ENCODE measurements at regions not wholly inside any gene's neighbourhood (a gene's known extent, or its start where the extent isn't known, plus 50 kb on each side); places are given as distances from the start of the nearest gene placed in this dataset.
"Not testable (repeated sequence)": the region's sequence is repeated elsewhere in the genome, so short reads cannot be mapped to it uniquely, and the experiment has no call there.

DNA sequence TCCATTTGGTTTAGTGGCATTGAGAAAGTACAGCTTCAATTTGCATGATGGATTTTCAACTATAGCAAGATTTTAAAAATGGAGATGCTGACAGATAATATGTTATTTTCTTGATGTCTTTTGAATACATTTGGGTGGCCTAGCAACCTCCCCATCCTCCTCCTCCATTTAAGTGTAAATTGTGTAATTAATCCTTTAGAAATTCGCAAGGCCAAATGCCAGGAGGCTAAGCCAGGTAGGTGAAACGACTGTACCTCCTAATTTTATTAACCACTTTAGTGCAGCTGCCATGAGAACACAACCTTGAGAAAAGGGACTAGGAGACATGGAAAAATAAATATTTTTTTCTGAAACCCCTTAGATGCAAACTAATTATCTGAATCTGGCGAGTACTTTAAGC, 248.8 kb downstream of the MRPS30 start:
- DNase-seq (ENCODE audit: low spot score), result no peak

DNA sequence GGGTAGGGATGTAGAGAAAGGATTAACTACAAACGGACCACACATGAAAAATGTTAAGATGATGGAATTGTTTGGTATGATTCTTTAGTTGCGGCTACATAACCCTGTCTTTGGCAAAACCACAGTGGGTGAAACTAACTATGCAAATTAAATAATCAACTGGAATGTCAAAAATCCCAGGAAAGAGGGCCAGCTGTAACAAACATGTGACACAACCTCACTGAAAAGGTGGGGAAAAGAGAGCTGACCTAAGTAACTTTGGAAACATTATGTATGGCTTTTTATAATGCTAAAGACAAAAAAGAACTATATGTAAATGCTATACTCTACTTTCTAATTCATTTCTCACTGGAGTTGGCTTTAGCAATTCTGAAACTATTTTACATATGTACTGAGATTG, 252.0 kb downstream of the MRPS30 start:
- DNase-seq (ENCODE audit: low spot score), result no peak

DNA sequence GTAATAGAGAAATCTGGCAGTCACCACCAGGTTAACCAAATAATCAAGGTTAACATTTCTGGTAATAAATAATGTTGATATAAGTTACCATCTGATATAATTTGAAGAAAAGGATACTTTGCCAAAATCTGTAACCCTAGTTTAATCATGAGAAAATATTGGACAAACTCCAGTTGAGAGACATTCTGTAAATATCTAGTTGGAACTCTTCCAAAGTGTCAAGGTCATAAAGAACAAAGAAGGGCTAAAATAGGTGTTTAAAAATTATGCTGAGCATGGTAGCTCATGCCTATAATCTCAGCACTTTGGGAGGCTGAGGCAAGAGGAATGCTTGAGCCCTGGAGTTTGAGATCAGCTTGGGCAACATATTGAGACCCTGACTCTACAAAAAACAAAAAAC, 253.3 kb downstream of the MRPS30 start:
- no peak for DNase-seq (ENCODE audit: low spot score)

DNA sequence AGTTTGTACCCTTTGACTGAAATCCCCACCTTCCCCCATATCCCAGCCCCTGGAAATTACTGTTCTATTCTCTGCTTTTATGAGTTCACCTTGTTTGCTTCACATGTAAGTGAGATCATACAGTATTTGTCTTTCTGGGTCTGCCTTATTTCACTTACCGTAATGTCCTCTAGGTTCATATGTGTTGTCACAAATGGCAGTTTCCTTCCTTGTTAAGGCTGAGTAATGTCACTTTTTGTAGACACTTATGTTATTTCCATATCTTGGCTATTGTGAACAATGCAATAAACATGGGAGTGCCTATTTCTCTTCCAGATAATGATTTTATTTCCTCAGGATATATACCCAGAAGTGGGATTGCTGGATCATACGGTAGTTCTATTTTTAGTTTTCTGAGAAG, 272.3 kb downstream of the MRPS30 start:
- no peak for DNase-seq (ENCODE audit: low spot score)

DNA sequence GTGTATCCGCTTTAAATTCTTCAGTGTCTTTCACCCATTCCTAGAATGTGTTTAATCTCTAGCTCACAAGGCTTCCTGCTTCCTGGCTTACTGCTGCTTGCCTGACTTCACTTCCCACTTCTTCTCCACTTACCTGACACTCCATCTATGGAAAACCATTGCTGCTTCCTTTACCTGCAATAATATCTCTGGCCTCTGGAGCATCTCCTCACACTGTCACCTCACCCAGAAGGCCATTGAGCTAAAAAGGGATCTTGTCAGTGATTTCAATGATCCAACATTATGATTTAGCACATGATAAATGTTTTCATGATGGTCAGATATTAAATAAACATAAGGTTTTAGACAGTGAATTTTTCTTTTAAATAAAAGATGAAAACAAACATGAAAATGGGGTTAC, 281.1 kb downstream of the MRPS30 start:
- no peak for DNase-seq (ENCODE audit: low spot score)

DNA sequence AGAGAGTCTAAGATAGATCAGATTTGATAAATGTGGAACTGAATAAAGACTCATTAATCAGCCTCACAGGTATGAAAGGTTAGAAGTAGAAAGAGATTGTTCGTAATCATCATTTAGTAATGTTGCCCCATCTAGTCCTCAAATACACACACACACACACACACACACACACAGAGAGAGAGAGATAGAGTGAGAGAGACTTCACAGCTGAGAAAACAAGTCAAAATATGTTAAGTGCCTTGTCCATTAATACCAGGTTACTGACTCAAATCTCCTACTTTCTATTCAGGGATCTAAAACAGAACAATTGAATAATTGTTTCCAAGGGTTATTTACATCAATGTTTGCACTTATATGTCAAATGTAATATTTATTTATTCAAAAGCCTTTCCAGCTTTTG, 284.6 kb downstream of the MRPS30 start:
- DNase-seq (ENCODE audit: low spot score), result no peak

DNA sequence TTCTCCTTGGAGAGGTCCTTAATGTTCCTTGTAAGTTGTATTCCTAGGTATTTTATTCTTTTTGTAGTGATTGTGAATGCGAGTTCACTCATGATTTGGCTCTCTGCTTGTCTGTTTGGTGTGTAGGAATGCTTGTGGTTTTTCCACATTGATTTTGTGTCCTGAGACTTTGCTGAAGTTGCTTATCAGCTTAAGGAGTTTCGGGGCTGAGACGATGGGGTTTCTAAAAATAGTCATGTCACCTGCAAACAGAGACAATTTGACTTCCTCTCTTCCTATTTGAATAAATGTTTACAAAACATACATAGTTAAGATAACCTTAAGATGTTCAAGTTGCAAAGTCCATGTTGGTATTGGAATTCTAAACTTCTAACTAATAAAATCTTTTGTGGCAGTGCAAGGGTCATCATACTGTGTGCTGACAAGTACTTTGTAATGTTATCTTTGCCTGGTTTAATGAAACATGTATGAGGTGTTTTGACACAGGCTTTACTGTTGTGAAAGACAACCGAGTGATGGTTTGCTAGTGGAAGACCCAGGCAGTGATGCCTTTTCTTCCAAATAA, 286.2 kb downstream of the MRPS30 start:
- no peak for DNase-seq (ENCODE audit: low spot score)

DNA sequence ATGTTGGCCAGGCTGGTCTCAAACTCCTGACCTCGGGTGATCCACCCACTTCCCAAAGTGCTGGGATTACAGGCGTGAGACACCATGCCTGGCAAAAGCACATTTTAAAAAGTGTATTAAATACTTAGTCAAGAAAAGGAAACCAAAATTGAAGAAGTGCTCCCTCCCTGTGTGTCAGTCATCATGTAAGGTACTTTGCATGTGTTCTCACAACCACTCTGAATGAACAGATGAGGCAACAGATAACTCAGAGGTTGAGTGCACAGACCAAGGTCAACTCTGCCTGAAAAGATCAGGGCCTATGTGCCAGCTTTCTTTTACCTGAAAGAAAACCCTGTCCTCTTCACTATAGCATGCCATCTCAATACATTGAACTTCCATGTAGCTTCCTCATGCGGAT, 289.7 kb downstream of the MRPS30 start:
- no peak for DNase-seq (ENCODE audit: low spot score)

DNA sequence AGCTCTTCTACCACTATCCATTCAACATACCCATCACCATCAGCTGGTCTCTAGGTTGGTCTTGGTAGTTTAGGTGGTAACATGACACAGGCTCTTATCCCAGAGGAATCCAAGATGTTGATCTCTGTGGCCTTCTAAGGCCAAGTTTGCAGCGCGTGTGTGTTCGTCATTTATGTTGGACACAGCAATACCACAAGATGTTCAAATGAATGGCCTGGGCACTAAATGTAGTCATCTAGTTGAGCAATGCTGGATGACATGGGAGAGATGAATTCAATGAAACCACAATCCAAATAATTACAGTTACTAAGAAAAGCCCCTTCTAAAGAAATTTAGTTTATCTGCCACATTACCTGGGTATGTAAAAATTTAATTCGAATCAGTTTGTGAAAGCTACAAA, 292.4 kb downstream of the MRPS30 start:
- DNase-seq (ENCODE audit: low spot score), result no peak

DNA sequence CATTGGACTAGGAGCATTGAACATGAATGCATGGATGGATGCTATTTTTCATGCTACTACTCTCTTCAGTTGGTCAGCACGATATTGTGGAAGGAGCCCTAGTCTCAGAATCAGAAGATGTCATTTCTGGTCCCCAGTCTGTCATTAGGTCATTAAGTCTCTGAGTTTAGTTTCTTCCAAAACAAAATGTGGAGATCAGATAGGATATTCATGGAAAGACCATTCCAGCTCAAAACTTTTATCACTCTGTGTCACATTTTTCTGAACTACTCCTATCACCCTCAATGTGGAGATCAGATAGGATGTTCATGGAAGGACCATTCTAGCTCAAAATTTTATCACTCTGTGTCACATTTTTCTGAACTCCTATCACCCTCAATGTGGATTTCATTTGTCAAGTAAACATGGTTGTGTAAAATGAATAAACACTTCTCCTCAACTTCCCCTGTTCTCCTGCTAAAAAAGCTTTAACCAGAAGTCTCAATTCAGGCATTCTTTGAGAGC, 296.8 kb downstream of the MRPS30 start:
- DNase-seq (ENCODE audit: low spot score), result no peak

DNA sequence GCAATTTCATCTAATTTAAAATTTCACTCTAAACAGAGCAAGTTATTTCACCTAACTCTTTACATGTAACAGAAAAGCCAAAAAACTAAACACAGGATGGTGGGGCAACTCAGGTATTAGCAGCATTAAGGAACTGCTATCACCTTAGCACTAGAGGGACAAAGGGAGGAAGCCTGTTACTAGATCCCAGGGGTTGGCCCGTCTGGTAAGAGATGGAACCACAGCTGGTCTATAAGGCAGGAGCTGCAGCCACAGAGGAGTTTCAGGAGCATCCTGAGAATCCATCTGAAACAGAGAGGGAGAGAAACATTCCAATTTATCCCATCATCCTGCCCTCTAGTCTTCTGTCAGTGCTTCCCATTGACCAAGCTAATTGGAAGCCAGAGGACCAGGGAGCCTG, 300.3 kb downstream of the MRPS30 start:
- no peak for DNase-seq (ENCODE audit: low spot score)

DNA sequence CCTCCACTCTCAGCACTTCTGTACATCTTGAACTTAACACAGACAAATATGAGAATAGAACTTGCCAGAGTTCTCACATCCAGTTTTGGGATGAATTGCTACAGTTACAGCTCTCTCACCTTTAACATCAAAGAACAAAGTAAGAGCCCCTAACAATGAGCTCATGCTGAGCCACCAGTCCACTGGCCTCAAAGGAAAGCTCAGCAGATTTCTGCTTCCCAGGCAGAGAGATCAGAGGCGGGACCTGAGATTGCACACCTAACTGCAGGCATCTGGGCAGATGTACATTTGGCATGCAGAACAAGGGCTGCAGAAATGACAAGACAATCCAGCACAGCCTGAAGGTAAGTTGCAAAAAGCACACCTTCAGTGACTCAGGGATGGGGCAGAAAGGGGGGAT, 300.9 kb downstream of the MRPS30 start:
- no peak for DNase-seq (ENCODE audit: low spot score)

DNA sequence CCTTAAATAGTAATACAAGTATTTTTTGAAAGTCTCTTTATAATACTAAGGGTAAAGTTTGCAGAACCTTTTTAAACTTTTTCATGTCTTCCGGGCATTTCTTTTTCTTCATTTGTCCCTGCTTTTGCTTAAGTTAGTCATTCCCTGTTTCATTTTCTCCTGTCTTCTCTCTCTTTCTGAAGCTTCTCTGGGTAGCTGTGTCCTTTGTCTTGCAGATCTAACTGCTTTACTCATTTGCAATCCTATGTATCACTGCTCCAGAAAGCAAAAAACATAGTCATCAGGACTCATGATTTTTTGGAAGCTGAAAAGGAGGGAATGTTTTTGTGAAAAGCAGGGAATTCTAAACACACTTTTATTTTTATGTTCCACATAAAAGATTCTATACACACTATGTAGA, 301.7 kb downstream of the MRPS30 start:
- DNase-seq (ENCODE audit: low spot score), result no peak

DNA sequence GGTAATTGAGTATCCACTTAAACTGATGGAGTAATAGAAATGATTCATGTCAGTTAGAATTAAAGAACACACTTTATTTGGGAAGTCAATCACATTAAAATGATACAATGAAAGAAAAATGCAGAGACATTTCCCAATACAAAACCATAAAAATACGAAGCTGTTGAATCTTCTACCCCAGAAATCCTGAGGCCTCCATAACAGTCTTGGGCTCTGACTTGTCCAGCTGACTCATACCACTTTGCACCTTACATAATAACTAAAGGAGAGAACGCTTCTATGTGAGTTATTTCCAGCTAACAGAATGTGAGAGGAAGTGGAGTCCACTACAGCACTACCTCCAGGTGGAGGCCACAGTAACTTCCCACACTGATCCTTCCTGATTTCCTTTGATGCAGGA, 305.0 kb downstream of the MRPS30 start:
- no peak for DNase-seq (ENCODE audit: low spot score)

DNA sequence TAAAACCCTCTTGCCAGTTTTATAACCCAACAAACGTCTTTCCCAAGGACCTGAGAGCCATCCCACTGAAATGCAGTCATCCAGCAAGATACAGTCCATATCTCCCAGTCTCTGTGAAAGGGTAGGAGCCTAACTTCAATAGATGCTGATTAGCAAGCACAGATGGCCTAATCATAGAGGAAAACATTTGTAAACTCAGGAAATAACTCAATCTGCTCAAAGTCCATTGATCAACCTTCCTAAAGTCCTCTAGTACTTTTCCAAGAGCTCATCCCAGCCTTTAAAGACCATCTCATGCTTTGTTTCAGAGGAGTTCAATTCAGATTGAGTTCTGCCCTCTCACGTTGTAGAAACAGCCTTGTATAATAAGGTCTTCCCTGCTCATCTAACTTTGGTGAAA, 324.2 kb downstream of the MRPS30 start:
- no peak for DNase-seq (ENCODE audit: low spot score)

DNA sequence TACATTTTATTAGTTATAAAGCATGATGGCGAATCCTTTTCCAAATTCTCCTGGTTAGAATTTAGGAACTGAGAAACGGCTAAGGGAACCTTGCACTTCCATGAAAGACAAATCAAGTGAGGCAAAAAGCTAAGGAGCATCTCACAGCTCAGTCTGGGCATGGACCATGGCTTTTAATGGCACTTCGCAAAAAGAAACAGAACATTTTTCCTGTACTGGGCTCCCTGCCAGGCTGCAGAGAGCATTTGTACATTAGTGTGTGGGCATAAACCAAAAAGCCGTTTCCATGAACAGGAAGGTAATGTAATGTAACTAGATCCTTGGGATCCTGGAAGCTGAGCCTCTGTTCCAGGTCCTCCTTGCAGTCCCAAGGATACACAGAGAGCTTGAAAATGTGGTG, 354.2 kb downstream of the MRPS30 start:
- DNase-seq (ENCODE audit: low spot score), result no peak

DNA sequence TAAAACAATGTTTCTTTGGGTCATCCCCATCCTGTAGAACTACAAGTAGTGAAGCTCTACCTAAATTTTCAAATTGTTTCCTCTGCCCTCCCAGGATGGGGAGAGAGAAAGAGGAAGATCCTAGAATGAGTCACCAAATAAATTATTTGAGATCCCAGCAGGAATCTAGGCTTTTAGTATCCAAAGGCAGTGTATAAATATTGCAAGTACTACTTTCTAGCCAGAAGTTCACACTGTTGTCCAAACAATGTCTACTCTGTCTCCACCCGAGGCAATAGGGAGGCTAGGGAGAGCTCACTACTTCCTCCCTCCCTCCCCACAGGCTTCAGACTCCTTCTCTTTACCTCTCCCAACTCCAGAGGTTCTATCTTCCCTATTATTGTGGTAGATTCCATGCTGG, 362.8 kb downstream of the MRPS30 start:
- DNase-seq (ENCODE audit: low spot score), result no peak

DNA sequence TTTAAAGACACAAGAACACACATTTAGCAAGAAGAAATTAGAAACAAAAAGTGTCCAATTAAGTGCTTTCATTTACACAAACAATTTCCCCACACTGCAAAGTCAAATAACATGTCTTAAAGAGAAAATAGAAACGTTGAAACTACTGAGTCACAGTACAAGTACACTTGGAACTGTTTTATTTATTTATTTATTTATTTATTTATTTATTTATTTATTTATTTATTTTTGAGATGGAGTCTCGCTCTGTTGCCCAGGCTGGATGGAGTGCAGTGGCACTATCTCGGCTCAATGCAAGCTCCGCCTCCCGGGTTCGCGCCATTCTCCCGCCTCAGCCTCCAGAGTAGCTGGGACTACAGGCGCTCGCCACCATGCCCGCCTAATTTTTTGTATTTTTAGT, 363.9 kb downstream of the MRPS30 start:
- not testable (repeated sequence) for DNase-seq (ENCODE audit: low spot score)

DNA sequence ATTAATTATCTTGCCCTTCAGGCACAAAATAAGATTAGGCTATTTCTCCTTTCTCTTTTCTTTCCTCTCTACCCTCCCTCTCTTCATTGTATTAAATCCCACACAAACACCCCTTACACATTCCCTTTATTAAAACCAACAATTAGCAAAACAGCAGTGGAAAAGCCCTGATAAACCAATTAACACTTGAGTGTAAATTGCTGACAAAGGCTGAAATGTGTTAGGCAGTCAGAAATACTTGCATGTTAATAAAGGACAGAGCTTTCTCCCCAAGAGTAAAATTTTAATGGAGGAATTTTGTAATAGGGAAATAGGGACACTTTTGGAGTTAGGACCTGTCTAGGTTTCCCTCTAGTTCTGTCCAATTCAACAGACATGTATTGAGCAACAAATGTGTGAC, 370.9 kb downstream of the MRPS30 start:
- DNase-seq (ENCODE audit: low spot score), result no peak

DNA sequence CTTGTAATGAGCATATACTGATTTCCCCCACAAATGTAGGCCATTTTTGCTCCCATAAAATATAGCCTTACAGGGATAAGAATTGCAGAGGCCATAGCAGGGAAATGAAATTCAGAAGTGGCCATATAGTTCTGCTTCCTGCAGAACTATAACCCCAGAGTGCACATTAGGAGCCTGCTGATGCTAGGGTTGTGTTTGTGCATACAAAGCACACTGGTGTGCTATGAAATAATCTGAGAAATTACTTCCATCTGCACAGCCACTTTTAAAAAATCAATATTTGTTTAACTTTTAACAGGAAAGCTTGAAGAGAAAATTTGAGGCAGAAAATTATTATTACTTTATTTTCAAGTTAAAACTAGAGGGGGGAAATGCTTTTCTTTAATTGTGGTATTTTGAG, 380.3 kb downstream of the MRPS30 start:
- DNase-seq (ENCODE audit: low spot score), result no peak

DNA sequence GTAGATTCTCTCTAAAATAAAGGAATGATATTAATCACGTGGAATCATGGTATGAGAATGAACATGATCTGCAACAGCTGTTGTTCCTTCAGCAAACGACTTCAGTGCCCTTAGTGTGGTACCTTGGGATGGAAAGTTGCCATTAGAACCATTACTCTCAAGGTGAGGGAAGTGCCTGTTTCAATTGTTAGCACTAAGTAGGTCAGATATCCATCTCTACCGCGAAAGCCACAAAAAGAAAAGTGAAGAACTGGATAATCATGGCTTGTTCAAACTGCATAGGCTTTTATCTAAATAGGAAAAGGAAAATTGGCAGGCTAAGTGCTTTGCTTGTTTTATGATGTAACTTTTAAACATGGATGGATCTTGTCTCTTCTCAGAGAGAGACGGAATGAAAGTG, 380.7 kb downstream of the MRPS30 start:
- no peak for DNase-seq (ENCODE audit: low spot score)

DNA sequence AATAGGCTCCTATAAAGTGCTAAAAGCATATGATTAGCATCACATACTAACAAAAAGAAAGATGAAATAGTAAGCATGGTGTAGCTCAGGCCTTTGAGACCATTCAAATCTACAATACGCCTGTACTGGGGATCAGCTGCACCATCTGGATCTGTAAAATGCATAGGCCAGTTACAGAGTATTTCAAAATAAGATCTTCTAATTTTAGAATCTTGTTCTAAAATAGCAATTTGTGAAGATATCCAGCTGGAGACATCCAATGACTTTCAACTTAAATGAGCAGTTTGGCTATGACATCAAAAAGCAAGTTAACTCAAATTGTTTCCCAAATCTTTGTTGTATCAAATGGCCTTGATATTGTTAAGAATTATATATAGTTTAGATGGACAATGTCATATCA, 386.3 kb downstream of the MRPS30 start:
- DNase-seq (ENCODE audit: low spot score), result no peak
